GM12878 (cell line): ENCODE measurements at regions not wholly inside any gene's neighbourhood (a gene's known extent, or its start where the extent isn't known, plus 50 kb on each side); places are given as distances from the start of the nearest gene placed in this dataset.
A peak's percentile ranks its signal among the peaks of the same experiment; 100 is the strongest.

Experiments used
- CUX1 ChIP-seq: IDR thresholded peaks from 2 replicates; pipeline ENCODE4 v1.6.1; 2012; ENCODE audit warnings: improper control_type of control experiment, low read depth, low read length; ENCODE audit not compliant: insufficient replicate concordance
- NFYA ChIP-seq: IDR thresholded peaks from 2 replicates; pipeline ENCODE4 v1.6.1; 2011; ENCODE audit warnings: low read depth, mild to moderate bottlenecking, low read length, improper control_type of control experiment, borderline replicate concordance
- NR2F1 ChIP-seq: fragments of 450-650 bp; conservative IDR thresholded peaks from 2 replicates; pipeline ENCODE4 v1.6.1; 2017; ENCODE audit warnings: mild to moderate bottlenecking
- PAX8 ChIP-seq: fragments of 450-650 bp; IDR thresholded peaks from 2 replicates; pipeline ENCODE4 v1.6.1; 2017; ENCODE audit warnings: mild to moderate bottlenecking, moderate library complexity
- SIN3A ChIP-seq: IDR thresholded peaks from 2 replicates; pipeline ENCODE4 v1.6.1; 2012; ENCODE audit warnings: low read depth, low read length, improper control_type of control experiment
- SP1 ChIP-seq: IDR thresholded peaks from one replicate; pipeline ENCODE4 v1.6.1; 2011; ENCODE audit warnings: low read depth, low read length
- TCF3 ChIP-seq: IDR thresholded peaks from 2 replicates; pipeline ENCODE4 v1.6.1; 2012; ENCODE audit warnings: low read depth, mild to moderate bottlenecking, low read length, borderline replicate concordance; ENCODE audit not compliant: insufficient read depth
- TCF7 ChIP-seq: IDR thresholded peaks from 2 replicates; pipeline ENCODE4 v1.6.1; 2014; ENCODE audit warnings: antibody characterized with exemption, borderline replicate concordance
- WRNIP1 ChIP-seq: IDR thresholded peaks from 2 replicates; pipeline ENCODE4 v1.6.1; 2011; ENCODE audit warnings: low read depth, low read length, improper control_type of control experiment, borderline replicate concordance
- ZNF274 ChIP-seq: IDR thresholded peaks from one replicate; pipeline ENCODE4 v1.8.0; 2011; ENCODE audit not compliant: insufficient read length, insufficient read depth
- TF ChIP-seq, protein P1 (sequence below): fragments of 450-650 bp; formaldehyde crosslinking; IDR thresholded peaks from 2 replicates; pipeline ENCODE4 v1.4.0; 2020; ENCODE audit warnings: mild to moderate bottlenecking, moderate library complexity
- TF ChIP-seq, protein P2 (sequence below): IDR thresholded peaks from 2 replicates; pipeline ENCODE4 v1.6.1; 2011; ENCODE audit warnings: low read depth, low read length, improper control_type of control experiment, borderline replicate concordance
- TF ChIP-seq, protein P3 (sequence below): fragments of 450-650 bp; IDR thresholded peaks from 2 replicates; pipeline ENCODE4 v1.6.1; 2018; ENCODE audit warnings: mild to moderate bottlenecking, low read depth, moderate library complexity; ENCODE audit not compliant: partially characterized antibody
- TF ChIP-seq, protein P4 (sequence below): fragments of 450-650 bp; IDR thresholded peaks from 2 replicates; pipeline ENCODE4 v1.6.1; 2016; ENCODE audit warnings: mild to moderate bottlenecking

DNA sequence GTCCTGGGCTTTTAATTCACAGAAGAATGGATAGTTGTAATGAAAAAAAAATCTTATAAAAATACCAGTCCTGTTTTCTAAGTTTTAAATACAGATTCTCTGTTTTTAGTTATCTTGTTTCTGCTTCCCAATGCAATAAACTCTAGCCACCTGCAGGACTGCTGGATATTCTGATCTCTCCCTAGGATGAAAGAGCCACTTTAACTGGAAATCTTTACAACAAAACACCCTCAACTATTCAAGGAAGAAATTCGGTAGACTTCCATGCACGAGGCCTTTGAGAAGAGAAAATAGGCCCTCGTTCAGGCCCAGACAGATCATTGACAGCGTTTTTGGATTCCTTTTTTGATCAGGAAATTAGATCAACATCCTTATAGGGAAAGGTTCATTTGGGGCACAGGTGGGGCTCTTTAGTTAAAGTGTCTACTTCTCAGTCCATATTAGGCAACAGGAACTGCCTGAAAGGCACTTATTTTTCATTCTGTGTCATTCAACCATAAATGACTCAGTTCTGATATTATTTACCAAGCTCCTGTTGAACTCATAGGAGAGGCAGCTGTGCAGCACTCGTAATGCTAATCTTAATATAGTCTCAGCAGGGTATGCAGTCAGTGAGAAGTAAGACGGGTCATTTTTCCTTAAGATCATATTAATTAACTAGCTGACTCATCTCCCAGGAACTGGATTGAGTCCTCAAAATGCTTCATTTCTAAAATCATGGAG lies 71.1 kb upstream of the ERRFI1 start (continued):
- TF ChIP-seq, protein P1, sequence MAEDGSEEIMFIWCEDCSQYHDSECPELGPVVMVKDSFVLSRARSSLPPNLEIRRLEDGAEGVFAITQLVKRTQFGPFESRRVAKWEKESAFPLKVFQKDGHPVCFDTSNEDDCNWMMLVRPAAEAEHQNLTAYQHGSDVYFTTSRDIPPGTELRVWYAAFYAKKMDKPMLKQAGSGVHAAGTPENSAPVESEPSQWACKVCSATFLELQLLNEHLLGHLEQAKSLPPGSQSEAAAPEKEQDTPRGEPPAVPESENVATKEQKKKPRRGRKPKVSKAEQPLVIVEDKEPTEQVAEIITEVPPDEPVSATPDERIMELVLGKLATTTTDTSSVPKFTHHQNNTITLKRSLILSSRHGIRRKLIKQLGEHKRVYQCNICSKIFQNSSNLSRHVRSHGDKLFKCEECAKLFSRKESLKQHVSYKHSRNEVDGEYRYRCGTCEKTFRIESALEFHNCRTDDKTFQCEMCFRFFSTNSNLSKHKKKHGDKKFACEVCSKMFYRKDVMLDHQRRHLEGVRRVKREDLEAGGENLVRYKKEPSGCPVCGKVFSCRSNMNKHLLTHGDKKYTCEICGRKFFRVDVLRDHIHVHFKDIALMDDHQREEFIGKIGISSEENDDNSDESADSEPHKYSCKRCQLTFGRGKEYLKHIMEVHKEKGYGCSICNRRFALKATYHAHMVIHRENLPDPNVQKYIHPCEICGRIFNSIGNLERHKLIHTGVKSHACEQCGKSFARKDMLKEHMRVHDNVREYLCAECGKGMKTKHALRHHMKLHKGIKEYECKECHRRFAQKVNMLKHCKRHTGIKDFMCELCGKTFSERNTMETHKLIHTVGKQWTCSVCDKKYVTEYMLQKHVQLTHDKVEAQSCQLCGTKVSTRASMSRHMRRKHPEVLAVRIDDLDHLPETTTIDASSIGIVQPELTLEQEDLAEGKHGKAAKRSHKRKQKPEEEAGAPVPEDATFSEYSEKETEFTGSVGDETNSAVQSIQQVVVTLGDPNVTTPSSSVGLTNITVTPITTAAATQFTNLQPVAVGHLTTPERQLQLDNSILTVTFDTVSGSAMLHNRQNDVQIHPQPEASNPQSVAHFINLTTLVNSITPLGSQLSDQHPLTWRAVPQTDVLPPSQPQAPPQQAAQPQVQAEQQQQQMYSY (CRISPR knock-in tag), result no peak
- TF ChIP-seq CUX1 (no peak), TCF3 (0 out of 2 replicates have a peak, but pooled peaks have one; percentile 44), WRNIP1 (no peak), NR2F1 (peak; percentile 30; the same call in 1 of the 2 replicates), SP1 (peak; percentile 25), SIN3A (no peak), NFYA (no peak), ZNF274 (no peak), PAX8 (no peak), TCF7 (no peak)
- TF ChIP-seq, protein P2, sequence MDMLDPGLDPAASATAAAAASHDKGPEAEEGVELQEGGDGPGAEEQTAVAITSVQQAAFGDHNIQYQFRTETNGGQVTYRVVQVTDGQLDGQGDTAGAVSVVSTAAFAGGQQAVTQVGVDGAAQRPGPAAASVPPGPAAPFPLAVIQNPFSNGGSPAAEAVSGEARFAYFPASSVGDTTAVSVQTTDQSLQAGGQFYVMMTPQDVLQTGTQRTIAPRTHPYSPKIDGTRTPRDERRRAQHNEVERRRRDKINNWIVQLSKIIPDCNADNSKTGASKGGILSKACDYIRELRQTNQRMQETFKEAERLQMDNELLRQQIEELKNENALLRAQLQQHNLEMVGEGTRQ, result no peak
- TF ChIP-seq, protein P3, sequence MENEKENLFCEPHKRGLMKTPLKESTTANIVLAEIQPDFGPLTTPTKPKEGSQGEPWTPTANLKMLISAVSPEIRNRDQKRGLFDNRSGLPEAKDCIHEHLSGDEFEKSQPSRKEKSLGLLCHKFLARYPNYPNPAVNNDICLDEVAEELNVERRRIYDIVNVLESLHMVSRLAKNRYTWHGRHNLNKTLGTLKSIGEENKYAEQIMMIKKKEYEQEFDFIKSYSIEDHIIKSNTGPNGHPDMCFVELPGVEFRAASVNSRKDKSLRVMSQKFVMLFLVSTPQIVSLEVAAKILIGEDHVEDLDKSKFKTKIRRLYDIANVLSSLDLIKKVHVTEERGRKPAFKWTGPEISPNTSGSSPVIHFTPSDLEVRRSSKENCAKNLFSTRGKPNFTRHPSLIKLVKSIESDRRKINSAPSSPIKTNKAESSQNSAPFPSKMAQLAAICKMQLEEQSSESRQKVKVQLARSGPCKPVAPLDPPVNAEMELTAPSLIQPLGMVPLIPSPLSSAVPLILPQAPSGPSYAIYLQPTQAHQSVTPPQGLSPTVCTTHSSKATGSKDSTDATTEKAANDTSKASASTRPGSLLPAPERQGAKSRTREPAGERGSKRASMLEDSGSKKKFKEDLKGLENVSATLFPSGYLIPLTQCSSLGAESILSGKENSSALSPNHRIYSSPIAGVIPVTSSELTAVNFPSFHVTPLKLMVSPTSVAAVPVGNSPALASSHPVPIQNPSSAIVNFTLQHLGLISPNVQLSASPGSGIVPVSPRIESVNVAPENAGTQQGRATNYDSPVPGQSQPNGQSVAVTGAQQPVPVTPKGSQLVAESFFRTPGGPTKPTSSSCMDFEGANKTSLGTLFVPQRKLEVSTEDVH, result no peak
- TF ChIP-seq, protein P4, sequence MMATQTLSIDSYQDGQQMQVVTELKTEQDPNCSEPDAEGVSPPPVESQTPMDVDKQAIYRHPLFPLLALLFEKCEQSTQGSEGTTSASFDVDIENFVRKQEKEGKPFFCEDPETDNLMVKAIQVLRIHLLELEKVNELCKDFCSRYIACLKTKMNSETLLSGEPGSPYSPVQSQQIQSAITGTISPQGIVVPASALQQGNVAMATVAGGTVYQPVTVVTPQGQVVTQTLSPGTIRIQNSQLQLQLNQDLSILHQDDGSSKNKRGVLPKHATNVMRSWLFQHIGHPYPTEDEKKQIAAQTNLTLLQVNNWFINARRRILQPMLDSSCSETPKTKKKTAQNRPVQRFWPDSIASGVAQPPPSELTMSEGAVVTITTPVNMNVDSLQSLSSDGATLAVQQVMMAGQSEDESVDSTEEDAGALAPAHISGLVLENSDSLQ, result peak; percentile 88
